GM12875 (cell line): ENCODE measurements at regions not wholly inside any gene's neighbourhood (a gene's known extent, or its start where the extent isn't known, plus 50 kb on each side); places are given as distances from the start of the nearest gene placed in this dataset.
"Not testable (repeated sequence)": the region's sequence is repeated elsewhere in the genome, so short reads cannot be mapped to it uniquely, and the experiment has no call there.

Experiments used
- H3K4me3 ChIP-seq: one replicate; pipeline ENCODE4 v1.5.1; 2011; ENCODE audit warnings: low read depth, low read length, control low read depth
- CTCF ChIP-seq: IDR thresholded peaks from 2 replicates; pipeline ENCODE4 v1.5.1; 2011; ENCODE audit warnings: low read depth, mild to moderate bottlenecking, control low read depth, inconsistent platforms, low read length, moderate library complexity, borderline replicate concordance; ENCODE audit not compliant: insufficient read depth

GRCh38 chr17:21511363-21512195 lies 135.4 kb downstream of the KCNJ12 start:
- TF ChIP-seq CTCF = peak; percentile 72
- no peak overlapping the region for H3K4me3 ChIP-seq

- no peak overlapping the region for H3K4me3 ChIP-seq
- TF ChIP-seq CTCF = no peak
Observed at GRCh38 chr17:21512307-21513011, 136.3 kb downstream of the KCNJ12 start.

- H3K4me3 ChIP-seq = no peak overlapping the region
- peak; percentile 70 for TF ChIP-seq CTCF
Observed at GRCh38 chr17:21513012-21513570, 136.9 kb downstream of the KCNJ12 start.

GRCh38 chr17:21514567-21514966 lies 138.4 kb downstream of the KCNJ12 start:
- not testable (repeated sequence) for H3K4me3 ChIP-seq

- H3K4me3 ChIP-seq = no peak overlapping the region
- no peak for TF ChIP-seq CTCF
Observed at GRCh38 chr17:21517538-21518293, 141.6 kb downstream of the KCNJ12 start.

GRCh38 chr17:21522755-21523336 lies 146.7 kb downstream of the KCNJ12 start:
- H3K4me3 ChIP-seq = no peak overlapping the region
- no peak for TF ChIP-seq CTCF
